ENCODE measurements at regions not wholly inside any gene's neighbourhood (a gene's known extent, or its start where the extent isn't known, plus 50 kb on each side); places are given as distances from the start of the nearest gene placed in this dataset.
"Not testable (repeated sequence)": the region's sequence is repeated elsewhere in the genome, so short reads cannot be mapped to it uniquely, and the experiment has no call there.

DNA sequence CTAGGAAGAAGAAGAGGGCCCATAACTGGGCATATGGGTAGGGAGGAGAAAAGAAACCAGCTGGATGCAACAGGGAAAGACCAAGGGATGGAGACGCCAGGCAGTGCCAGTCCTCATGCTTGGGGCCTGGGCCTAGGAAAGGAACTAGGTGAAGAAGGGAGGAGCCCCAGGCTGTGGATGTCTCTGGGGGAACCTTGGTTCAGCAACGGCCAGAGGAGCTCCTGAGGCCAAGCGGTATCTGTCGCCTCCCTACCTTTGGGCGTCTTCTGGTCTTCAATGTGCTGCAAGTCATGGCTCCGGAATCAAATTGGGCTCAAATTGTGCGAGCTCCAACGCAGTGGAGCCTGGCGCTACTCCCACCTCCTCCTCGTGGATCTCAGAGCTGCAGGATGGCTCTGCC lies 153.6 kb downstream of the FOXD4L6 start:
- TF ChIP-seq POLR2A (IDR thresholded peaks at IDR 0.05); EP300 (IDR thresholded peaks at IDR 0.05; ENCODE audit: low read depth); POLR2AphosphoS5 (IDR thresholded peaks at IDR 0.05): not testable (repeated sequence)
- TF ChIP-seq, protein P1, sequence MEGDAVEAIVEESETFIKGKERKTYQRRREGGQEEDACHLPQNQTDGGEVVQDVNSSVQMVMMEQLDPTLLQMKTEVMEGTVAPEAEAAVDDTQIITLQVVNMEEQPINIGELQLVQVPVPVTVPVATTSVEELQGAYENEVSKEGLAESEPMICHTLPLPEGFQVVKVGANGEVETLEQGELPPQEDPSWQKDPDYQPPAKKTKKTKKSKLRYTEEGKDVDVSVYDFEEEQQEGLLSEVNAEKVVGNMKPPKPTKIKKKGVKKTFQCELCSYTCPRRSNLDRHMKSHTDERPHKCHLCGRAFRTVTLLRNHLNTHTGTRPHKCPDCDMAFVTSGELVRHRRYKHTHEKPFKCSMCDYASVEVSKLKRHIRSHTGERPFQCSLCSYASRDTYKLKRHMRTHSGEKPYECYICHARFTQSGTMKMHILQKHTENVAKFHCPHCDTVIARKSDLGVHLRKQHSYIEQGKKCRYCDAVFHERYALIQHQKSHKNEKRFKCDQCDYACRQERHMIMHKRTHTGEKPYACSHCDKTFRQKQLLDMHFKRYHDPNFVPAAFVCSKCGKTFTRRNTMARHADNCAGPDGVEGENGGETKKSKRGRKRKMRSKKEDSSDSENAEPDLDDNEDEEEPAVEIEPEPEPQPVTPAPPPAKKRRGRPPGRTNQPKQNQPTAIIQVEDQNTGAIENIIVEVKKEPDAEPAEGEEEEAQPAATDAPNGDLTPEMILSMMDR (IDR thresholded peaks at IDR 0.05), result not testable (repeated sequence)
